ENCODE measurements at regions not wholly inside any gene's neighbourhood (a gene's known extent, or its start where the extent isn't known, plus 50 kb on each side); places are given as distances from the start of the nearest gene placed in this dataset.

GRCh38 chr13:50114961-50115360 is 99.7 kb downstream of the KCNRG start:
- TF ChIP-seq CTCF (IDR thresholded peaks at IDR 0.05; ENCODE audit: insufficient read depth, low read depth, low read length): no peak
- no peak overlapping the region for H3K4me3 ChIP-seq (ENCODE audit: low read depth, low read length)
- no peaks in the 10 kb centered on the region for H3K36me3 ChIP-seq (ENCODE audit: control insufficient read depth, insufficient read depth, low read length)
- H3K27me3 ChIP-seq (ENCODE audit: control insufficient read depth, insufficient read depth, low read length): no peaks in the 10 kb centered on the region
- no peak for DNase-seq (ENCODE audit: low read depth)
- POLR2A ChIA-PET: no interaction called here
- CTCF ChIA-PET: interaction anchor here (1.0 to 1.5 kb wide), 4 partner anchors 8 to 797 kb away, joined by 3 to 4 read pairs (median 3); no protein-coding TSS in a partner anchor

GRCh38 chr13:50115695-50116094 is 100.5 kb downstream of the KCNRG start:
- no peaks in the 10 kb centered on the region for H3K36me3 ChIP-seq (ENCODE audit: control insufficient read depth, insufficient read depth, low read length)
- CTCF ChIA-PET: interaction anchor here (1.0 to 1.5 kb wide), 4 partner anchors 9 to 796 kb away, joined by 3 to 4 read pairs (median 3); no protein-coding TSS in a partner anchor
- no peak overlapping the region for H3K4me3 ChIP-seq (ENCODE audit: low read depth, low read length)
- POLR2A ChIA-PET: no interaction called here
- DNase-seq (ENCODE audit: low read depth): no peak
- no peaks in the 10 kb centered on the region for H3K27me3 ChIP-seq (ENCODE audit: control insufficient read depth, insufficient read depth, low read length)
- TF ChIP-seq CTCF (IDR thresholded peaks at IDR 0.05; ENCODE audit: insufficient read depth, low read depth, low read length): no peak

- CTCF ChIA-PET: interaction anchor here (0.6 to 1.5 kb wide), 4 partner anchors 9 to 795 kb away, joined by 3 read pairs; no protein-coding TSS in a partner anchor
- Histone ChIP-seq H3K36me3 (ENCODE audit: control insufficient read depth, insufficient read depth, low read length) (no peaks in the 10 kb centered on the region), H3K27me3 (ENCODE audit: control insufficient read depth, insufficient read depth, low read length) (no peaks in the 10 kb centered on the region), H3K4me3 (ENCODE audit: low read depth, low read length) (no peak overlapping the region)
- no peak for TF ChIP-seq CTCF (IDR thresholded peaks at IDR 0.05; ENCODE audit: insufficient read depth, low read depth, low read length)
- DNase-seq (ENCODE audit: low read depth): no peak
- POLR2A ChIA-PET: no interaction called here
Observed at GRCh38 chr13:50116430-50116973, 101.3 kb downstream of the KCNRG start.

DNA sequence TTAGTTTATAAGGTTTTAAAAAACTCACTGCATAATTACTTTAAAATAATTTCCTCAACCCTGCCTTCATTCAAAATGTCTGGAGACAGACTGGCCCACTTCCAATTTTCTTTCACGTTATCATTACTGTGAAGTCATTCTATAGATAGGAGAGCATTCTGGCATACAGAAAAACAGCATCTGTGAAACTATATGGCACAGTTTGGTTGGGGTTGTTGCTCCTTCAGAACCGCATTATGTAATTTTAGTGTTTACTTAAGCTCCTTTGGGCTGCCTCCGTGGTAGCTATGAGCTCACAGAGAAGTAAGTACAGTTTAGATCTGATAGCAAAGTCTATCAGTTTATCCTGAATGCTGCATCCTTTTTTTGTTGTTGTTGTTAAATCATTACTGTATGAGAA is 104.3 kb downstream of the KCNRG start:
- DNase-seq (ENCODE audit: low read depth): no peak
- Histone ChIP-seq H3K36me3 (ENCODE audit: control insufficient read depth, insufficient read depth, low read length) (no peaks in the 10 kb centered on the region), H3K4me3 (ENCODE audit: low read depth, low read length) (no peak overlapping the region), H3K27me3 (ENCODE audit: control insufficient read depth, insufficient read depth, low read length) (no peaks in the 10 kb centered on the region)
- TF ChIP-seq CTCF (IDR thresholded peaks at IDR 0.05; ENCODE audit: insufficient read depth, low read depth, low read length): no peak
- POLR2A ChIA-PET: interaction anchor here (0.5 kb wide), 1 partner anchor 488 kb away, joined by 3 read pairs; no protein-coding TSS in a partner anchor
- CTCF ChIA-PET: no interaction called here

- DNase-seq (ENCODE audit: low read depth): no peak
- no peaks in the 10 kb centered on the region for H3K27me3 ChIP-seq (ENCODE audit: control insufficient read depth, insufficient read depth, low read length)
- no peaks in the 10 kb centered on the region for H3K36me3 ChIP-seq (ENCODE audit: control insufficient read depth, insufficient read depth, low read length)
- POLR2A ChIA-PET: no interaction called here
- H3K4me3 ChIP-seq (ENCODE audit: low read depth, low read length): no peak overlapping the region
- TF ChIP-seq CTCF (IDR thresholded peaks at IDR 0.05; ENCODE audit: insufficient read depth, low read depth, low read length): no peak
- CTCF ChIA-PET: no interaction called here
Observed at GRCh38 chr13:50122455-50122854, 107.2 kb downstream of the KCNRG start.

All from BJ (cell line).